NAMALWA (cell line): ENCODE measurements at regions not wholly inside any gene's neighbourhood (a gene's known extent, or its start where the extent isn't known, plus 50 kb on each side); places are given as distances from the start of the nearest gene placed in this dataset.

Experiments used
- DNase-seq: peaks from one replicate; pipeline ENCODE4 v3.0.0-alpha.2; 2015; ENCODE audit warnings: low spot score

- DNase-seq = no peak
Measured at GRCh38 chr17:70804161-70804560, 634.8 kb downstream of the KCNJ2 start.

- peak; percentile 15 for DNase-seq
Measured at GRCh38 chr17:70808596-70808995, 639.3 kb downstream of the KCNJ2 start.

- no peak for DNase-seq
Measured at GRCh38 chr17:70810609-70811008, 641.3 kb downstream of the KCNJ2 start.

GRCh38 chr17:70813355-70813930 is 644.1 kb downstream of the KCNJ2 start:
- no peak for DNase-seq

- no peak for DNase-seq
Measured at GRCh38 chr17:70819183-70819582, 649.9 kb downstream of the KCNJ2 start.

- no peak for DNase-seq
Measured at GRCh38 chr17:70820276-70820675, 650.9 kb downstream of the KCNJ2 start.

- DNase-seq = no peak
Measured at GRCh38 chr17:70825321-70826125, 656.2 kb downstream of the KCNJ2 start.

- no peak for DNase-seq
Measured at GRCh38 chr17:70829876-70830275, 660.5 kb downstream of the KCNJ2 start.

GRCh38 chr17:70834039-70834438 is 664.7 kb downstream of the KCNJ2 start:
- DNase-seq = no peak

GRCh38 chr17:70848785-70849184 is 679.5 kb downstream of the KCNJ2 start:
- DNase-seq = no peak

- DNase-seq = no peak
Measured at GRCh38 chr17:70855401-70856054, 686.2 kb downstream of the KCNJ2 start.

- no peak for DNase-seq
Measured at GRCh38 chr17:70857351-70857750, 688.0 kb downstream of the KCNJ2 start.

GRCh38 chr17:70859829-70860228 is 690.5 kb downstream of the KCNJ2 start:
- DNase-seq = no peak

- no peak for DNase-seq
Measured at GRCh38 chr17:70862295-70862694, 693.0 kb downstream of the KCNJ2 start.

- no peak for DNase-seq
Measured at GRCh38 chr17:70863436-70864248, 694.3 kb downstream of the KCNJ2 start.

GRCh38 chr17:70865993-70866804 is 696.9 kb downstream of the KCNJ2 start:
- no peak for DNase-seq

GRCh38 chr17:70868149-70868548 is 698.8 kb downstream of the KCNJ2 start:
- DNase-seq = no peak

GRCh38 chr17:70869402-70870085 is 700.2 kb downstream of the KCNJ2 start:
- DNase-seq = no peak

- DNase-seq = no peak
Measured at GRCh38 chr17:70871180-70871818, 702.0 kb downstream of the KCNJ2 start.

- no peak for DNase-seq
Measured at GRCh38 chr17:70872103-70872502, 702.8 kb downstream of the KCNJ2 start.
